ENCODE measurements at regions not wholly inside any gene's neighbourhood (a gene's known extent, or its start where the extent isn't known, plus 50 kb on each side); places are given as distances from the start of the nearest gene placed in this dataset.

DNA sequence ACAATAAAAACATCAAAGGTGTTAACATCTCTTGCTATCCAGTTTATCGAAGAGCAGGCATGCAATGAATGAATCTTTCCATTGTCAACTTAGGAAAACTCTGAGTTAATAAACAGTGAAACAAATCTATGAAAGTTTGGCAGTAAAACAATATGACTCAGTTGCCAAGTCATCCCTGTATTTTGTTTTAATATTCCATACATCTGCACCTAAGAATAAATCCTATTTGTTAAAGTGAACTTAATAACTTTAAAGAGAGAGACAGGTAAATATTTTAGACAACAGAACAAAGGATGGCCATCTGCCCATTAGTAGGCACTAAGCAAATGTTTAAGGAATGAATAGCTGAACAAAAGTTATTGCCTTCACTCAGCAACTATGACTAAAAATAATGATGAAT, 700.5 kb upstream of the CELF2 start:
- TF ChIP-seq POLR2A (IDR thresholded peaks at IDR 0.05; ENCODE audit: low read depth, low read length) (no peak), POLR2AphosphoS5 (IDR thresholded peaks at IDR 0.05; ENCODE audit: low read depth, low read length) (no peak)
